AG09319 (cell line): ENCODE measurements at regions not wholly inside any gene's neighbourhood (a gene's known extent, or its start where the extent isn't known, plus 50 kb on each side); places are given as distances from the start of the nearest gene placed in this dataset.
"Not testable (repeated sequence)": the region's sequence is repeated elsewhere in the genome, so short reads cannot be mapped to it uniquely, and the experiment has no call there.

Source experiments
- DNase-seq: peaks from one replicate; pipeline ENCODE4 v3.0.0-alpha.2; 2010; ENCODE audit warnings: low read depth; ENCODE audit errors: extremely low read depth
- CTCF ChIP-seq: IDR thresholded peaks from 2 replicates; pipeline ENCODE4 v1.5.1; 2011; ENCODE audit warnings: low read depth, mild to moderate bottlenecking, inconsistent platforms, low read length, moderate library complexity

- DNase-seq: no peak
- TF ChIP-seq CTCF: no peak
These were observed 1642.5 kb upstream of the TMEFF2 start for GRCh38 chr2:193837111-193837738.

DNA sequence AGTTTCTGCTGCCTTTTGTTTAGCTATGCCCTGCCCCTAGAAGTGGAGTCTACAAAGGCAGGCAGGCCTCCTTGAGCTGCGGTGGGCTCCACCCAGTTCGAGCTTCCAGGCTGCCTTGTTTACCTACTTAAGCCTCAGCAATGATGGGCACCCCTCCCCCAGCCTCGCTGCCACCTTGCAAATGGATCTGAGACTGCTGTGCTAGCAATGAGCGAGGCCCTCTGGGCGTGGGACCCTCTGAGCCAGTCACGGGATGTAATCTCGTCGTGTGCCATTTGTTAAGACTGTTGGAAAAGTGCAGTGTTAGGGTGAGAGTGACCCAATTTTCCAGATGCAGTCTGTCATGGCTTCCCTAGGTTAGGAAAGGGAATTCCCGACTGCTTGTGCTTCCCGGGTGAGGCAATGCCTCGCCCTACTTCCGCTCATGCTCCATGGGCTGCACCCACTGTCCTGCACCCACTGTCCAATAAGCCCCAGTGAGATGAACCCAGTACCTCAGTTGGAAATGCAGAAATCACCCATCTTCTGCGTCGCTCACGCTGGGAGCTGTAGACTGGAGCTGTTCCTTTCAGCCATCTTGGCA, 1641.8 kb upstream of the TMEFF2 start:
- DNase-seq: not testable (repeated sequence)

DNA sequence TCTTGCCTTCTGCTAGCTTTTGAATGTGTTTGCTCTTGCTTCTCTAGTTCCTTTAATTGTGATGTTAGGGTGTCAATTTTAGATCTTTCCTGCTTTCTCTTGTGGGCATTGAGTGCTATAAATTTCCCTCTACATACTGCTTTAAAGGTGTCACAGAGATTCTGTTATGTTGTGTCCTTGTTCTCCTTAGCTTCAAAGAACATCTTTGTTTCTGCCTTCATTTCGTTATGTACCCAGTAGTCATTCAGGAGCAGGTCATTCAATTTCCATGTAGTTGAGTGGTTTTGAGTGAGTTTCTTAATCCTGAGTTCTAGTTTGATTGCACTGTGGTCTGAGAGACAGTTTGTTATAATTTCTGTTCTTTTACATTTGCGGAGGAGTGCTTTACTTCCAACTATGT, 1639.2 kb upstream of the TMEFF2 start:
- not testable (repeated sequence) for DNase-seq

DNA sequence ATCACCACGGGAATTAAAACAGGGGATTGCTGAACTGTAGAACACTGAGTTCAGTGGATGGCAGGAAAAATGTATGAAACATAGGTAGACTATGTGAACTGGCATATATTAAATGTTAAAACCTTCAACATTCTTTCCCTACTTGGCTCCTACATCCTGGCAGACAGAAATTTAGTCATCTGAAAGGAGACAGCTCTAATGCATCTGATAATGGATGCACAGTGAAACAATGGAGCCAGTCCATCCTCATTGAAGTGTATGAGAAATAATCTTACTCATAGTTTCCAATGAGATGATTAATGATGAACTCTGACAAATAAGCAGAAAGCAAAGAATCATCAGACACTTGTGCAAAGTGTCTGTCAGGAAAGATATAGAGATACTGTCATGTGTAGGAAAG, 1629.7 kb upstream of the TMEFF2 start:
- TF ChIP-seq CTCF: no peak
- DNase-seq: no peak

DNA sequence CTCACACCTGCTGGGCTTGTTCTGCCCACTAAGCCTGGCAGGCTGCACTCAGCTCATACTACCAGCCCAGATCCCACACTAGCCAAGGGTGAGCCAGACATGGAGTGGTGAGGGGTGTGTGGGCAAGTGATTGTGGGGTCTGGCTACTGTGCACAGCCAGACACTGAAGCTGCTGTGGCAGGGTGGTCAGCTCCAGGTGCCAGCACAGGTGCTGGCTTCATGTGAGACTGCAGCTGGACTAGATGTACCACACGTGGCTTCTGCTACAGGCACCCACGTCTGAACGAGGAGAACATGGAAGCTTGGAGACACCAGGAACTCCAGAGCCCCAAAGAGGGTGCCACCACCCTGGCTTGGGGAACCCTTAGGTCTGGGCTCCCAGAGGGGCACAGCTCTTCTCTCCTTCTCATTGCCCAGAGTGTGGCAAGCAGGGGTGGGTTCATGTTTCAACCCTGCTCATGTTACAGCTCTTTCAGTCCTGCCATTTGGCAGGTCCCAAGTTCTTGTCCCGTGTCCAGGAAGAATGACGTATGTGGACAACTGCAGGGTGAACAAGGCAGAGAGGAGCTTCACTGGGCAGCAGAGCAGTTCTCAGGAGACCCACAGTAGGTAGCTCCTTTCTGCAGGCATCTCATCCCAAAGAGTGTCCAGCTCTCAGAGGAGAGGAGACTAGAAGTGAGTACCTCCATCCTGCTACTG, 1624.2 kb upstream of the TMEFF2 start:
- TF ChIP-seq CTCF: no peak
- no peak for DNase-seq

DNA sequence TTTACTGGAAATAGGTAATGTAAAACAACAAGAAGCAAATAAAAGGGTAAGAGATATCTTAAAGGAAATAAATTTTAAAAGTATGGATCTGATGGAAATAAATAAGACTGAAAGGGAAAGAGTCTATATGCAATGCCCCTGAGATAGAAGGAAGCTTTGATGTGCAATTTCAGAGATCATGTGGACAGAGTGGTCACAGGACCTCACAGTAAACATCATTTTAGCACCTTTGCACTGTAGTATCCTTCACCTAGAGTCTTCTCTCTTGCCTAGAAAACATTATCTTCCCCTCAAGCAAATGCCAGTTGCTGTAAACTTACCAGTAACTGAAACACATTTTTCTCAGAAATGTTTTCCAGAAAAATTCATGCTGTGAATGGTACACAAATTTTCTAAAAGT, 1621.3 kb upstream of the TMEFF2 start:
- TF ChIP-seq CTCF: no peak
- DNase-seq: no peak

GRCh38 chr2:193810533-193810932, 1615.8 kb upstream of the TMEFF2 start:
- no peak for DNase-seq
- no peak for TF ChIP-seq CTCF

- no peak for DNase-seq
- no peak for TF ChIP-seq CTCF
These were observed 1614.1 kb upstream of the TMEFF2 start for GRCh38 chr2:193808877-193809276.
